Spleen (tissue), 7 donors: ENCODE measurements at regions not wholly inside any gene's neighbourhood (a gene's known extent, or its start where the extent isn't known, plus 50 kb on each side); places are given as distances from the start of the nearest gene placed in this dataset.

Source experiments
- POLR2AphosphoS5 ChIP-seq, 3 donors: sonication (generic); formaldehyde crosslinking; IDR thresholded peaks; one replicate each; pipeline ENCODE4 v1.5.1; 2017; ENCODE audit warnings: antibody characterized with exemption in 3 of 3
- TF ChIP-seq, protein P1 (sequence below), 11 experiments: fragments of 200-600 bp in 7 of 11; fragments of 450-650 bp in 4 of 11; sonication (generic) in 4 of 11; IDR thresholded peaks in 8 of 11; conservative IDR thresholded peaks in 3 of 11; 1 replicate in 7 of 11; 2 replicates in 4 of 11; pipeline versions ENCODE4 v1.4.0 to v1.8.0; 2016 to 2021; ENCODE audit warnings: antibody characterized with exemption in 11 of 11, inconsistent platforms in 4 of 11, mild to moderate bottlenecking in 1 of 11
- donor health status: DM: no; HTN: no; CAD: no; lungs with moderate emphysema.
- donor health status: DM: no; HTN: no; CAD: no.
- donor health status: DM: no; HTN: no; CAD: no.

DNA sequence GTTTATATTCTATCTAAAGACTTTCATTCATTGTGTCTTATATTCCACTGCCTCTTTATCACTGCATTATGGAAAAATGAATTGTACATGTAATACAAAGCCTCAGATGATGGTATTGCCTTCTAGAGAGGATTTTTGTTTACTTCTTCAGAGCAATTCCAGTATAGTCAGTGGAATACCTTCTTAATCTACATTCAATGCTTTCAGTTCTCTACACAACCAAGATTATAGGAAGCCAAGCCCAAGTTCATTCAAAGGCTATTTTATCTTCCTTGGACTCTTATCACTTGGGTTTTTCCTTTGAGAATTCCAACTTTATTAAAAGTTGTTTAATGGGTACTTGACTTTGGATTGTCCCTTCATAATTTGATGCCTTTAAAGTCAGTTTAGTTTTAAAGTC, 1971.0 kb upstream of the FLRT2 start:
- TF ChIP-seq, protein P1, sequence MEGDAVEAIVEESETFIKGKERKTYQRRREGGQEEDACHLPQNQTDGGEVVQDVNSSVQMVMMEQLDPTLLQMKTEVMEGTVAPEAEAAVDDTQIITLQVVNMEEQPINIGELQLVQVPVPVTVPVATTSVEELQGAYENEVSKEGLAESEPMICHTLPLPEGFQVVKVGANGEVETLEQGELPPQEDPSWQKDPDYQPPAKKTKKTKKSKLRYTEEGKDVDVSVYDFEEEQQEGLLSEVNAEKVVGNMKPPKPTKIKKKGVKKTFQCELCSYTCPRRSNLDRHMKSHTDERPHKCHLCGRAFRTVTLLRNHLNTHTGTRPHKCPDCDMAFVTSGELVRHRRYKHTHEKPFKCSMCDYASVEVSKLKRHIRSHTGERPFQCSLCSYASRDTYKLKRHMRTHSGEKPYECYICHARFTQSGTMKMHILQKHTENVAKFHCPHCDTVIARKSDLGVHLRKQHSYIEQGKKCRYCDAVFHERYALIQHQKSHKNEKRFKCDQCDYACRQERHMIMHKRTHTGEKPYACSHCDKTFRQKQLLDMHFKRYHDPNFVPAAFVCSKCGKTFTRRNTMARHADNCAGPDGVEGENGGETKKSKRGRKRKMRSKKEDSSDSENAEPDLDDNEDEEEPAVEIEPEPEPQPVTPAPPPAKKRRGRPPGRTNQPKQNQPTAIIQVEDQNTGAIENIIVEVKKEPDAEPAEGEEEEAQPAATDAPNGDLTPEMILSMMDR (IDR thresholded peaks at IDR 0.05 in 8 of 11, conservative IDR thresholded peaks at IDR 0.05 in 3 of 11) = no peak
- TF ChIP-seq POLR2AphosphoS5 (IDR thresholded peaks at IDR 0.05) = no peak
